Left renal cortex interstitium (tissue), 4 donors: ENCODE measurements at regions not wholly inside any gene's neighbourhood (a gene's known extent, or its start where the extent isn't known, plus 50 kb on each side); places are given as distances from the start of the nearest gene placed in this dataset.

ENCODE experiments used
- DNase-seq, 4 donors: peaks; one replicate each; pipeline ENCODE4 v3.0.0-alpha.2; 2013; ENCODE audit warnings: low read depth in 4 of 4, low spot score in 2 of 4, missing footprints in 1 of 4

GRCh38 chr2:188845692-188846091, 128.5 kb upstream of the COL3A1 start:
- no peak for DNase-seq

DNA sequence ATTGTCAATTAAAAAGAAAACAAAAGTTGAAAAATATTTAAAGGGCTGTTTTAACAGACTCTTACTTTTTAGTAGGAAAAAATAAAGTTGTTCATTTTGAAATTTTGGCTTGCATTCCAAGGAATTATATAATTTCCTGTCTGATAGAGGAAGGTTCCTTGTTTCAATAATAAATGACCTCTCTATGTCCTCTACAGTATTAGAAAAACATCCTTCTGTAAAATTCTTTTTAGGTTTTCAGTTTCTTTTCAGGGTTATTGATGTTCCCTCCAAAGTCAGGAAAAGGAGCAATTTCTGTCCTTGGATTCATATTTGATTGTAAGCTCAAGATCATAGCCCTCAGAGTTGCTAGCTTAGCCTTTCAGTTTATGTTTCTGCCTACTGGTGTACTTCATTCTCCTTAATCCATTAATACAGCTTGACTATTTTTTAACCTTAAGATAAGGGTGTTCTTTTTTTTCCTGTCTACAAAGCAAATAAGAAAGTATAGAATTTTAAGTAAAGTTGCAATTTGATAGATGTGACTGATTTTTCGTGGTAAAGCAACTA, 125.2 kb upstream of the COL3A1 start:
- DNase-seq, result no peak

DNA sequence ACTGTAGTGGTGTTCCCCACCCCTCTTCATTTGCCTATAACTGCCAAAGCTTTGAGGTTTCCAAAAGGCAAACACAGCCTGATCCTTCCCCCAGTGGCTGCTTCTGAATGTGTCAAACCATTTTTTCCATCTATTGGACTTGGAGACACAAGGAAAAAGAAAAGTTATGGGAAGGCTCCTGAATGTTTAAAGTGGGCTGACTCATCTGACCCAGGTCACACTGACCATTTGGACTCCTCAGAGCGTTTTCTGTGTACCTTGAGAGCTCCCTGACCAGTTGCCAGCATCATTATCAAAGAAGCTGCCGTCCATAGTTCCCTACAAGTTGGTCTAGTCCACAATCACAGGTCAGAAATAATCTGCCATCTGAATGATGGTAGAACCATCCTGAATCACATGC, 123.4 kb upstream of the COL3A1 start:
- DNase-seq, result no peak

GRCh38 chr2:188851311-188851710, 122.9 kb upstream of the COL3A1 start:
- no peak for DNase-seq

- no peak for DNase-seq
Observed at GRCh38 chr2:188851826-188852225, 122.3 kb upstream of the COL3A1 start.

GRCh38 chr2:188852772-188853171, 121.4 kb upstream of the COL3A1 start:
- no peak for DNase-seq

DNA sequence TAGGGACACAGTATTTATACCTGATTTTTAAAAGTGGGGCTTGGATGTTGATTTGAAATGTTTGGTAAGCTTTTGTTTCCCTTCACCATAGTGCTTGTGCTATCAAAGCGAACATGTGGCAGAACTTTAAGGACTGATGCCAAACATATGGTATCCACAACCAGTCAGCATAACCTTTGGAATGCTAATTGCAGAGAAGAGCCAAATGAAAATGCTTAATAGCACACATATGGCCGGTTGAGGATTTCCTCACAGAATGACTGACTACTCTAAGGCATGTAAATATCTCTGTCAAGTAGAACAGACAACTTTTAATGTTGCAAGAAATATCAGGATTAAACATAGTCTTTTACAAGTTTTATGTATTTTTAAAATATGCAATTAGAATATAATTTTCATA, 120.9 kb upstream of the COL3A1 start:
- DNase-seq, result no peak

GRCh38 chr2:188865681-188866080, 108.5 kb upstream of the COL3A1 start:
- no peak for DNase-seq

DNA sequence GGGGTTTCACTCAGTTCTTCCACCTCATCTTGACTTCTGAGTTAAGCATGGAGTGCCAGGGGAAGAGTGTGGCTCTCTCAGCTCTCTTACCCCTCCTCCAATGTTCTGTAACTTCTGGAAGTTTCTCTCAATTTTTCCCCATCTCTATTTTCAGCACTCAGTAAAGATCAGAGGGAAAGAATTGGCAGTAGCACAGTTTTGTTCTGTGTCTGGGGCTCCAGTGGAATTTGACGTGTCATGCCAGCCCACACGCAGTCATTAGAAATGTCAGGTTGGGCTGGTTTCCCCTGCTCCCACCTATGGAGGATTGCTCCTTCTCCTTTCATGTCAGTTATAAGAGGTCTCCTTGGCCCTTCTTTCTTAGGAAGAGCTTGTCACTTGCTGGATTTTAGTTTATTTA, 104.6 kb upstream of the COL3A1 start:
- no peak for DNase-seq

DNA sequence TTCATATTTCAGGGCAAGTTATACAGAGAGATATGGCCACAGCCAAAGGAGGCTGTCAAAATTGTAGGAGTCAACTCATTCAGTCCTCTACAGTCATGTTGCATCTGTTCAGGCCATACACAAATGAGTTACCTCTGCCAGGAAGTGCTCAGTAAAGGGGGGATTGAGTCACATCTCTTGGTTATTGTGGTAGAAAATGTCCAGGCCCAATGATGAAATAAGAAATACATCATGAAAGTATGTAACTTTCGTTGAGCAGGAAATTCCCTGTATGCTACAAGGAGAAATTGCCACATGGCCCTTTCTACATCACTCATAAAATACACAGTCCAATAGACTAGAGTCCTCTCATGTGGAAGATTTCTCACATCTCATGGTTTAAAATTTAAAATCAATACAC, 103.9 kb upstream of the COL3A1 start:
- DNase-seq, result no peak

- DNase-seq, result no peak
Observed at GRCh38 chr2:188875104-188875503, 99.1 kb upstream of the COL3A1 start.

GRCh38 chr2:188878716-188879115, 95.5 kb upstream of the COL3A1 start:
- no peak for DNase-seq

GRCh38 chr2:188880740-188881139, 93.4 kb upstream of the COL3A1 start:
- DNase-seq, result no peak

- DNase-seq, result no peak
Observed at GRCh38 chr2:188881434-188881833, 92.7 kb upstream of the COL3A1 start.

- no peak for DNase-seq
Observed at GRCh38 chr2:188884046-188884445, 90.1 kb upstream of the COL3A1 start.

DNA sequence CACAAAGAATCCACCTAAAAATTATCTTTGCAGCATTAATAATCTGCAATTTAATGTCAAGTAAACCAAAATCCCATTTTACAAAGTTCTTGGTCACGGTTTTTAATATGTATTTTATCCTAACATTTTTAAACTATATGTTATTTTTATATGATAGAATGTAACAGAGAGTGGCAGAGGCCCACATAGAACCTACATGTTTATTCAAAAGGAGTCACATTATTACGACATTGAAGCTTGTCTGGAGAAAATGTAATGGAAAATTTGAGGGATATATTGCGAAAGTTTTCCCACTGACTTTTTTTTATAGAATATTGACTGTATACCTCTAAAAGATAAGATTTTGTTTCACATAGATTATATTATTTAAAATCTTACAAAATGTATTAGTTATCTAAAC, 89.7 kb upstream of the COL3A1 start:
- no peak for DNase-seq

GRCh38 chr2:188889187-188889586, 85.0 kb upstream of the COL3A1 start:
- no peak for DNase-seq

DNA sequence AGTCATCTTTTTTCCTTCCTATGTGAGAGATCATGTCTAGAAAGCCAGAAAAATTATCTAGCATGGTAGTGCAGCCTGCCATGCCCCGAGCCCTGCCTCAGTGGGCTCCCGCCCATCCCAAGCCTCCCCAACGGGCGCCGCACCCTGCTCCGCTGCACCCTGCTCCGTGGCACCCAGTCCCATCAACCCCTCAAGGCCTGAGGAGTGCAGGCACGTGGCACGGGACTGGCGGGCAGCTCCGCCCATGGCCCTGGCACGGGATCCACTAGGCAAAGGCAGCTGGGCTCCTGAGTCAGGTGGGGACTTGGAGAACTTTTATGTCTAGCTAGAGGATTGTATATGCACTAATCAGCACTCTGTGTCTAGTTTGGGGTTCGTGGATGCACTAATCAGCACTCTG, 83.4 kb upstream of the COL3A1 start:
- DNase-seq, result no peak

DNA sequence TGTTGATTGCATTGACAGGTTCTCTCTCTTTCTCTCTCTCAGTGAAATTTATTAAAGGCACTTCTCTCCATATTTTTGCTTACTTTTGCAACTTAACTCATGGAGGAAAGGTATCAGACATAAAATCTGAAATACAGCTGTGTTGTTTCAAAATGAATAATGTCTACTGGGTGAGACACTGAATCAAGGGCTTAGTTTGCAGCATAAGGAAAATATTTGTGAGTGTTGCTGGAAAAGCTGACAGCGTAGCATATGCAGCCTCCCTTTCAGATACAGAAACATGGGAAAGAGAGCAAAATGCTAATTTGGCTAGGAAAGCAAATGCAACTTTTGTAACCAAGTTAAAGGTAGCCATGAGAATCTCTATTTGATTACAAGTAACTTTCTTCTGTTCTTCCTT, 81.5 kb upstream of the COL3A1 start:
- DNase-seq, result no peak

- DNase-seq, result no peak
Observed at GRCh38 chr2:188893972-188894371, 80.2 kb upstream of the COL3A1 start.

DNA sequence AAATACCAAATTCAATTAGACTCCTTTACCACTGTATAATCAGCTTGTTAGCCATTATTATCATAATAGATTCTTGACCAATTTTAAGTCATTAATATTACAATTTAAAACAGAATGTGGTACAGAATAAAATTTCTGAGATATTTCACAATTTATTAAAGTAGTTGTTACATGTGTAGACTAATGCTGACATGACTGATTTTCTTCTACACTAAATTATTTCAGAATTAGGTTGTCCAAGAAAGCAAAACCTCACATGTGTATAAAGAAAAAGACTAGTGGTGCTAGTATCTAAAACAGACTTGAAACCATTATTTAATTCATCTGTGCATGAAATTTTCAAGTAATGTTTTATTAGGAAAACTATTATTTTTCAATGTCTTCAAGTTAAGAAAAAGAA, 79.2 kb upstream of the COL3A1 start:
- no peak for DNase-seq

DNA sequence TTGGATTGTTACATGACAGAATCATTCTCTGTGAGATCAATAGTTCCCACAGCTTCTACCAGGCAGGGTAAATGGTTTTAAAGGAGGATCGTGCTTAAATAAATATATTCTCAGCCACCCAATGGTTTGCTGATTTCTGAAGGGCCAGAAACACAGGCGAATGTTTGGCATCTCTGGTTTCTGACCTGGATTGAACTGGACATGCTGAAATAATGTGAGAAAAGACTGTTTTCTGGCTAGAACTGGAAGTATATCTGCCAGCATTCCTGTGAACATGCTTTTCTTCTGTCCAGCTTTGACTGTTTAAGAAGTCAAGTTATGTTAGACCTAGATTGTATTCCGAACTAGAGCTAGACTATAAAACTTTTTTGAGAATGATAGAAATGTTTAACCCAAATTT, 77.1 kb upstream of the COL3A1 start:
- no peak for DNase-seq

DNA sequence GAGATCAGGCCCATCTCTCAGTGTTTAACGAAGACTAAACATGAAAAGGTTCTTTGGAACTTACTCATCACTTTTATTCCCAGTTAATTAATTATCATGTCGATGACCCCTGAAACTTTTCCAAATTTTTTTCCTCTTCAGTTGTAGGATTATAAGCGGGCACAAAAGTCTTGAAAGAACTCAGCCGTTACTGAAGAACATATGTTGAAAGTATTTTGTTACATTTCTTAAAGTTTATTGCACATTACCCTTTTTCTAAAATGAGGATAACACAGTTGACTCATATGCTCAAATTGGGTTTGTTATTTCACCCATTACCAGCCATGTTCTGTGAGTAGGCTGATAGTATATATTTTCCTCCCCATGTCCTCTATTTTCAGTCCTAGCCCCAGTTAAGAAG, 75.9 kb upstream of the COL3A1 start:
- DNase-seq, result no peak
